ENCODE measurements at regions not wholly inside any gene's neighbourhood (a gene's known extent, or its start where the extent isn't known, plus 50 kb on each side); places are given as distances from the start of the nearest gene placed in this dataset.

DNA sequence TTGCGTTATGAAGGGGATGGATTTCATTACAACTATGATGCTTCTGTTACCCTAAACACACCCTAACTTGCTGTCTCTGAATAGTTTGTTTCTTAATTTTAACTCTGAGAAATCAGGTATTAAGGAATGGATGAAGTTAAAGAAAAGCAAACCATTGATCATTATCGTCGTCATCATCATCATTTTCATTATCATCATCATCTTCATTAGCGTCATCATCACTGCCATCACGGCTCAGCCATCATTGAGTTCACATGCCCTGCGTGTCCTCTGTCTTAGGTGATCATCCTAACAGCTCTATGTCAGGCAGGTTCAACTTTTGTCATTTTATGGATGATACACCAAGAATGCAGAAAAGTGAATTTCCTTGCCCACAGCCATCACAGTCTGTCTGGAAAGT is 477.5 kb upstream of the EEF2KMT start:
- Histone ChIP-seq H3K27ac (ENCODE audit: low read depth in 1 of 2, low read length in 1 of 2) (no peak overlapping the region), H3K36me3 (ENCODE audit: control insufficient read depth in 4 of 4, insufficient read depth in 4 of 4, low read length in 4 of 4) (no peaks in the 10 kb centered on the region), H3K9ac (ENCODE audit: insufficient read depth in 1 of 2, low read length in 2 of 2) (no peak overlapping the region), H3K4me1 (ENCODE audit: control insufficient read depth in 5 of 5, insufficient read depth in 5 of 5, low read length in 5 of 5) (no peaks in the 10 kb centered on the region), H3K27me3 (ENCODE audit: control insufficient read depth in 3 of 3, insufficient read depth in 3 of 3, low read length in 2 of 3) (peaks cover 0 to 5% (median 0%) of the 10 kb centered on the region in 3 donors), H3K9me3 (ENCODE audit: control insufficient read depth in 4 of 4, insufficient read depth in 3 of 4, low read length in 3 of 4) (peaks cover 0 to 5% (median 0%) of the 10 kb centered on the region in 4 donors), H3K4me3 (no peak overlapping the region)
- no peak for ATAC-seq (ENCODE audit: insufficient read depth, low FRiP score)
- no peak for DNase-seq
- TF ChIP-seq, protein P1, sequence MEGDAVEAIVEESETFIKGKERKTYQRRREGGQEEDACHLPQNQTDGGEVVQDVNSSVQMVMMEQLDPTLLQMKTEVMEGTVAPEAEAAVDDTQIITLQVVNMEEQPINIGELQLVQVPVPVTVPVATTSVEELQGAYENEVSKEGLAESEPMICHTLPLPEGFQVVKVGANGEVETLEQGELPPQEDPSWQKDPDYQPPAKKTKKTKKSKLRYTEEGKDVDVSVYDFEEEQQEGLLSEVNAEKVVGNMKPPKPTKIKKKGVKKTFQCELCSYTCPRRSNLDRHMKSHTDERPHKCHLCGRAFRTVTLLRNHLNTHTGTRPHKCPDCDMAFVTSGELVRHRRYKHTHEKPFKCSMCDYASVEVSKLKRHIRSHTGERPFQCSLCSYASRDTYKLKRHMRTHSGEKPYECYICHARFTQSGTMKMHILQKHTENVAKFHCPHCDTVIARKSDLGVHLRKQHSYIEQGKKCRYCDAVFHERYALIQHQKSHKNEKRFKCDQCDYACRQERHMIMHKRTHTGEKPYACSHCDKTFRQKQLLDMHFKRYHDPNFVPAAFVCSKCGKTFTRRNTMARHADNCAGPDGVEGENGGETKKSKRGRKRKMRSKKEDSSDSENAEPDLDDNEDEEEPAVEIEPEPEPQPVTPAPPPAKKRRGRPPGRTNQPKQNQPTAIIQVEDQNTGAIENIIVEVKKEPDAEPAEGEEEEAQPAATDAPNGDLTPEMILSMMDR (IDR thresholded peaks at IDR 0.05; ENCODE audit: control extremely low read depth, extremely low read depth): no peak
- 87 to 91% methylated on average over 6 of the region's 6 CpGs for WGBS, 2 donors

DNA sequence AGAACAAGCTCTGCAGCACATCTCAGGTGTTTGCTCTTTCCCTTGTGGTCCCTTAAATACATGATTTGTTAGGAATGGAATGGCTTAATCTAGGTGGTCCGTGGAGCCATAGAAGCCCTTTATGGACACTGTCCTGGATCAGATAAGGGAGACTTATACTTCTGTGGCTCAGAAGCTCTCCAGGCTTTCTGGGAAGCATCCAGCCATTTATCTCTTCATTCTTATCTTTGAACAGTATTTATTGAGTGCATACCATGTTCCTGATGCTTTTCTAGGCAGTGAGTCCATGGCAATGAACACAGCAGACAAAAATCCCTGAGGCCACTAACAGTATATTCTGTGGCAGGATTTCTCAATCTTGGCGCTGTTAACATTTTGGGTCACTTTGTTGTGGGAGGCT is 474.5 kb upstream of the EEF2KMT start:
- 78 to 81% methylated on average over 2 of the region's 2 CpGs for WGBS, 2 donors
- Histone ChIP-seq H3K36me3 (ENCODE audit: control insufficient read depth in 4 of 4, insufficient read depth in 4 of 4, low read length in 4 of 4) (no peaks in the 10 kb centered on the region), H3K4me1 (ENCODE audit: control insufficient read depth in 5 of 5, insufficient read depth in 5 of 5, low read length in 5 of 5) (no peaks in the 10 kb centered on the region), H3K4me3 (no peak overlapping the region), H3K9ac (ENCODE audit: insufficient read depth in 1 of 2, low read length in 2 of 2) (no peak overlapping the region), H3K27ac (ENCODE audit: low read depth in 1 of 2, low read length in 1 of 2) (no peak overlapping the region), H3K27me3 (ENCODE audit: control insufficient read depth in 3 of 3, insufficient read depth in 3 of 3, low read length in 2 of 3) (peaks cover 0 to 5% (median 0%) of the 10 kb centered on the region in 3 donors), H3K9me3 (ENCODE audit: control insufficient read depth in 4 of 4, insufficient read depth in 3 of 4, low read length in 3 of 4) (peaks cover 0 to 3% (median 0%) of the 10 kb centered on the region in 4 donors)
- TF ChIP-seq, protein P1 (IDR thresholded peaks at IDR 0.05; ENCODE audit: control extremely low read depth, extremely low read depth): no peak
- no peak for ATAC-seq (ENCODE audit: insufficient read depth, low FRiP score)
- no peak for DNase-seq

DNA sequence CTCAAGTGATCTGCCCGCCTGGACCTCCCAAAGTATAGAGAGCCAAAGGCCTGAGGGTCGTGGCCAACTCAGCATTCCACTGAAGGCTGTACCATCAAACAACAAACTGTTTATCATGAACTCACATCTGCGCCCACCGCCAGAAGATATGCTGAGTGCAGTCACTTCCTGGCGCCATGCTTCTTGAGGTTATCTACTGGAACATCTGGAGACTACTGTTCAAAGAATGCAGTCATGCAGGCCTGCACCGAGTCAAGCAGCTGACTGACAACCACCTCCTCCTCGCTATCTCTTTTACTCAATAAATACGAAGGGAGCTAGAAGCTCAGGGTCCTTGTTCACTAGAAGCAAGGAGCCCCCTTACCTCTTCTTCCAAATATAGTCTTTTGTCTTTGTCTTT is 473.9 kb upstream of the EEF2KMT start:
- Histone ChIP-seq H3K27me3 (ENCODE audit: control insufficient read depth in 3 of 3, insufficient read depth in 3 of 3, low read length in 2 of 3) (peaks cover 0 to under 1% (median 0%) of the 10 kb centered on the region in 3 donors), H3K9ac (ENCODE audit: insufficient read depth in 1 of 2, low read length in 2 of 2) (no peak overlapping the region), H3K9me3 (ENCODE audit: control insufficient read depth in 4 of 4, insufficient read depth in 3 of 4, low read length in 3 of 4) (peaks cover 0 to 3% (median 0%) of the 10 kb centered on the region in 4 donors), H3K4me3 (no peak overlapping the region), H3K36me3 (ENCODE audit: control insufficient read depth in 4 of 4, insufficient read depth in 4 of 4, low read length in 4 of 4) (no peaks in the 10 kb centered on the region), H3K4me1 (ENCODE audit: control insufficient read depth in 5 of 5, insufficient read depth in 5 of 5, low read length in 5 of 5) (no peaks in the 10 kb centered on the region), H3K27ac (ENCODE audit: low read depth in 1 of 2, low read length in 1 of 2) (no peak overlapping the region)
- DNase-seq (no peak), ATAC-seq (ENCODE audit: insufficient read depth, low FRiP score) (no peak)
- WGBS, 2 donors: 76 to 78% methylated on average over 8 of the region's 8 CpGs
- TF ChIP-seq, protein P1 (IDR thresholded peaks at IDR 0.05; ENCODE audit: control extremely low read depth, extremely low read depth): no peak

DNA sequence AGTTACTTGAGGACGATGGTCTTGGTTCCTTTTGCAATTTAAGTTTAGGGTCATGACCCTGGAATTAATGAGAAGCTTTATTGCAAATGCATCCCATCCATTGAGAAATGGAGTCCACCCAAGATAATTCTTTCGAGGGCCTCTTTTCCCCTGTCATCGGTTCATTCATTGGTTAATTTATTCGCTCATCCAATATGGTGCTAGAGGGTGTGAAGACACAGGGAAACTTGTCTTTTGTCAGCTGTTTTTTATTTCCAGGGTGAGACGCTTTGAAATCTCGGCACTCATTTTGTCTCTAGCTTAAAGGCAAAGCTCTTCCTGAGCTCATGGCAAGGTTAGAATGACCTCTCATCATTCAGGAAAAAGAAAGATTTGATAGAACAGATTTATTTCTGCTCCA is 464.2 kb upstream of the EEF2KMT start:
- H3K4me3 ChIP-seq: no peak overlapping the region
- H3K9me3 ChIP-seq (ENCODE audit: control insufficient read depth in 4 of 4, insufficient read depth in 3 of 4, low read length in 3 of 4): peaks cover 0 to 2% (median 0%) of the 10 kb centered on the region in 4 donors
- DNase-seq (no peak), ATAC-seq (ENCODE audit: insufficient read depth, low FRiP score) (no peak)
- no peaks in the 10 kb centered on the region for H3K27me3 ChIP-seq (ENCODE audit: control insufficient read depth in 3 of 3, insufficient read depth in 3 of 3, low read length in 2 of 3)
- WGBS, 2 donors: 81 to 89% methylated on average over 6 of the region's 6 CpGs
- peaks cover 0 to 2% (median 0%) of the 10 kb centered on the region in 5 donors for H3K4me1 ChIP-seq (ENCODE audit: control insufficient read depth in 5 of 5, insufficient read depth in 5 of 5, low read length in 5 of 5)
- no peak overlapping the region for H3K27ac ChIP-seq (ENCODE audit: low read depth in 1 of 2, low read length in 1 of 2)
- no peaks in the 10 kb centered on the region for H3K36me3 ChIP-seq (ENCODE audit: control insufficient read depth in 4 of 4, insufficient read depth in 4 of 4, low read length in 4 of 4)
- TF ChIP-seq, protein P1 (IDR thresholded peaks at IDR 0.05; ENCODE audit: control extremely low read depth, extremely low read depth): no peak
- no peak overlapping the region for H3K9ac ChIP-seq (ENCODE audit: insufficient read depth in 1 of 2, low read length in 2 of 2)

All from lung (tissue), 11 donors.